Breast epithelium (tissue), 4 donors: ENCODE measurements at regions not wholly inside any gene's neighbourhood (a gene's known extent, or its start where the extent isn't known, plus 50 kb on each side); places are given as distances from the start of the nearest gene placed in this dataset.

Experiments used
- DNase-seq, 2 donors: peaks; one replicate each; pipeline ENCODE4 v3.0.0-alpha.2; 2019; ENCODE audit warnings: low spot score in 2 of 2
- H3K27ac ChIP-seq, 2 donors: fragments of 200-600 bp; sonication (generic) in 1 of 2; one replicate each; pipeline ENCODE4 v1.5.1; 2016 to 2019; ENCODE audit warnings: mild to moderate bottlenecking in 1 of 2
- H3K27me3 ChIP-seq, 2 donors: fragments of 200-600 bp; sonication (generic) in 1 of 2; one replicate each; pipeline versions ENCODE4 v1.5.1 to v1.6.0; 2017 to 2019; ENCODE audit warnings: control low read depth in 1 of 2, mild to moderate bottlenecking in 1 of 2
- H3K36me3 ChIP-seq: fragments of 200-600 bp; one replicate; pipeline ENCODE4 v1.5.1; 2019
- H3K4me1 ChIP-seq, 2 donors: fragments of 200-600 bp; sonication (generic); one replicate each; pipeline ENCODE4 v1.5.1; 2016 to 2019; ENCODE audit warnings: control low read depth in 1 of 2
- H3K4me3 ChIP-seq, 3 donors: fragments of 200-600 bp; sonication (generic); 1 replicate in 2 of 3; 2 replicates in 1 of 3; pipeline ENCODE4 v1.5.1; 2016 to 2019; ENCODE audit warnings: mild to moderate bottlenecking in 3 of 3, moderate library complexity in 2 of 3
- H3K9me3 ChIP-seq, 2 donors: fragments of 200-600 bp; sonication (generic) in 1 of 2; one replicate each; pipeline ENCODE4 v1.5.1; 2016 to 2019; ENCODE audit warnings: control low read depth in 1 of 2
- POLR2A ChIP-seq: fragments of 450-650 bp; IDR thresholded peaks from one replicate; pipeline ENCODE4 v1.6.1; 2016; ENCODE audit warnings: antibody characterized with exemption, mild to moderate bottlenecking, moderate library complexity
- POLR2AphosphoS5 ChIP-seq, 3 donors: sonication (generic); formaldehyde crosslinking; IDR thresholded peaks; one replicate each; pipeline ENCODE4 v1.6.1; 2017; ENCODE audit warnings: antibody characterized with exemption in 3 of 3
- intact Hi-C: fragments of 100-400 bp; cut with DNase I; formaldehyde crosslinking; loops from one replicate; pipeline ENCODE4 v1.15.1; 2023; ENCODE audit warnings: low total_unique reads
- TF ChIP-seq, protein P1 (sequence below), 3 donors: fragments of 450-650 bp; IDR thresholded peaks; one replicate each; pipeline ENCODE4 v1.5.1; 2016 to 2017; ENCODE audit warnings: antibody characterized with exemption in 3 of 3, mild to moderate bottlenecking in 3 of 3, moderate library complexity in 3 of 3

DNA sequence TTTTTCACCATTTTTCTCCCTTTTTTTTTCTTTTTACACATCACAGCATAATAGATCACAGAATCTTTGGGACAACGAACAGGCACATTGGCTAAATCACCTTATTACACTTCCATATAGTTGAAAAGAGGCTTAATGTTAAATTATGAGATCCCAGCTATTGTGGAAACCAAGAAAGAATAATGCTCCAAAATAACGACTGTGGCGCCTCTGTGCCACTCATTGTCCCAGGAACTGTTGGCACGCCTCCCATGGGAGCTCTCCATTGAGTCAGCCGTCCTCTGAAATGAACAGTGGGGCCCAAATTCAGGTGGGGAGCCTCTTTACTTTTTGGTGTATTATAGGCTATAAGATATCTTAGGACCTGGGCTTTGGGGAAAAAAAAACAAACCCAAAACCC is 82.2 kb upstream of the NFIB start:
- no peaks in the 10 kb centered on the region for H3K4me1 ChIP-seq
- TF ChIP-seq POLR2A (no peak), POLR2AphosphoS5 (IDR thresholded peaks at IDR 0.05) (no peak)
- TF ChIP-seq, protein P1, sequence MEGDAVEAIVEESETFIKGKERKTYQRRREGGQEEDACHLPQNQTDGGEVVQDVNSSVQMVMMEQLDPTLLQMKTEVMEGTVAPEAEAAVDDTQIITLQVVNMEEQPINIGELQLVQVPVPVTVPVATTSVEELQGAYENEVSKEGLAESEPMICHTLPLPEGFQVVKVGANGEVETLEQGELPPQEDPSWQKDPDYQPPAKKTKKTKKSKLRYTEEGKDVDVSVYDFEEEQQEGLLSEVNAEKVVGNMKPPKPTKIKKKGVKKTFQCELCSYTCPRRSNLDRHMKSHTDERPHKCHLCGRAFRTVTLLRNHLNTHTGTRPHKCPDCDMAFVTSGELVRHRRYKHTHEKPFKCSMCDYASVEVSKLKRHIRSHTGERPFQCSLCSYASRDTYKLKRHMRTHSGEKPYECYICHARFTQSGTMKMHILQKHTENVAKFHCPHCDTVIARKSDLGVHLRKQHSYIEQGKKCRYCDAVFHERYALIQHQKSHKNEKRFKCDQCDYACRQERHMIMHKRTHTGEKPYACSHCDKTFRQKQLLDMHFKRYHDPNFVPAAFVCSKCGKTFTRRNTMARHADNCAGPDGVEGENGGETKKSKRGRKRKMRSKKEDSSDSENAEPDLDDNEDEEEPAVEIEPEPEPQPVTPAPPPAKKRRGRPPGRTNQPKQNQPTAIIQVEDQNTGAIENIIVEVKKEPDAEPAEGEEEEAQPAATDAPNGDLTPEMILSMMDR (IDR thresholded peaks at IDR 0.05): no peak
- H3K36me3 ChIP-seq: no peaks in the 10 kb centered on the region
- no peak overlapping the region for H3K27ac ChIP-seq
- no peaks in the 10 kb centered on the region for H3K27me3 ChIP-seq
- DNase-seq: no peak
- no peak overlapping the region for H3K4me3 ChIP-seq
- H3K9me3 ChIP-seq: peaks cover 6 to 8% of the 10 kb centered on the region in 2 donors
- intact Hi-C loops: no loop called here

DNA sequence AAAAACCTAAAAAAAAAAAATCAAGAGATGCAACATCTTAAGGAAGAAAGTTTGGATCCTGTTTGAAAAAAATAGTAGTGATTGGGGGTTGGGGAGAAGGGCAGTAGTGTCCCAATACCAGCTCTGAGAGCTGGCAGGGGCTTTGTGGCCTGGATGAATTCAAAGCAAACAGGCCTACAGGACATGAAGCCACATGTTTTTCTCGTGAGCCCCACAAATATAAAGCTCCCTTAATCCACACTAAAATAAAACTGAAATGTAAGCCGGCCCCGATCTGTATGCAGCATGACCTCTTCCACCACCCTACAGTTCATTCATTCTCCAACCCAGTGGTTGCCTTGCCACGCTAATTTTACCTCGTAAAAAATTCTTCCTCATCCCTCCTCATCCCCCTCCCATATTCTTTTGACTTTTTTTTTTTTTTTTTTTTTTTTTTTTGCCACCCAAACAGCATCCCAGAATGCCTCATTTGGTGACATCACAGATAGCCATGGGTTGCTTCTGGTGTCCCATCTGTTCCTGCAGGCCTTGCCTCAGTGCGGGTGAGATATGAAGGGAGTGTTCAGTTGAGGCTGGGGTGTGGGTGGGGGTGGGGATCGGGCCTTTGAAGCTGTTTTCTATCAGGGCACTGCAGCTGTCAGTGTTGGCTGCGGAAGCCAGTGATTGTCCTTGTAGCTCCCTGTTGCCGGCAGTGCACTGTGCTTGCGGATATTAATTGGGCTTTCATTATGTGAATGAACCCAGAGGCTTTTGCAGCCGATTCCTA is 81.6 kb upstream of the NFIB start:
- DNase-seq: no peak
- no peak overlapping the region for H3K4me3 ChIP-seq
- no peaks in the 10 kb centered on the region for H3K36me3 ChIP-seq
- TF ChIP-seq POLR2AphosphoS5 (IDR thresholded peaks at IDR 0.05) (no peak), POLR2A (no peak)
- TF ChIP-seq, protein P1 (IDR thresholded peaks at IDR 0.05): no peak
- H3K9me3 ChIP-seq: peaks cover 6 to 10% of the 10 kb centered on the region in 2 donors
- no peak overlapping the region for H3K27ac ChIP-seq
- intact Hi-C loops: no loop called here
- H3K4me1 ChIP-seq: no peaks in the 10 kb centered on the region
- no peaks in the 10 kb centered on the region for H3K27me3 ChIP-seq

DNA sequence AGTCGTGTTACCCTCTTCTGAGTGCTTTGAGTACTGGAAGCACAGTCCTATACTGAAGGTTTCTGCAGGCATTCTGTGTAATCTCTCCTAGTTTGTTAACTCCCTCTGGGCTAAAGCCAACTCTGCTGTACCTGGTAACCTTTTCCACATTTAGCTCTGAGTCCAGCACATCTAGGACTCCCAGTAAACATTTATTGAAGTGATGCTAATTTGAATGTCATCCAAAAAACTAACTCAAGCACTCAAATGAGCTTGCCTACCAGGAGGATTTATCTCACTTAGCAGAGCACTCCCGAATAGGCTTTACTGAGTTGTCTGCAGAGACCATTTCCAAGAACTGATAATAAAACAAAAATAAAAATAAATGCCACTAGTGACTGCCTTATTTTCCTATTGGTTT is 79.5 kb upstream of the NFIB start:
- Histone ChIP-seq H3K36me3 (no peaks in the 10 kb centered on the region), H3K27ac (no peak overlapping the region), H3K4me1 (no peaks in the 10 kb centered on the region), H3K9me3 (peaks cover 6 to 10% of the 10 kb centered on the region in 2 donors), H3K4me3 (no peak overlapping the region), H3K27me3 (no peaks in the 10 kb centered on the region)
- intact Hi-C loops: no loop called here
- DNase-seq: no peak
- TF ChIP-seq POLR2A: no peak
- no peak for TF ChIP-seq POLR2AphosphoS5 (IDR thresholded peaks at IDR 0.05)
- TF ChIP-seq, protein P1 (IDR thresholded peaks at IDR 0.05): no peak

DNA sequence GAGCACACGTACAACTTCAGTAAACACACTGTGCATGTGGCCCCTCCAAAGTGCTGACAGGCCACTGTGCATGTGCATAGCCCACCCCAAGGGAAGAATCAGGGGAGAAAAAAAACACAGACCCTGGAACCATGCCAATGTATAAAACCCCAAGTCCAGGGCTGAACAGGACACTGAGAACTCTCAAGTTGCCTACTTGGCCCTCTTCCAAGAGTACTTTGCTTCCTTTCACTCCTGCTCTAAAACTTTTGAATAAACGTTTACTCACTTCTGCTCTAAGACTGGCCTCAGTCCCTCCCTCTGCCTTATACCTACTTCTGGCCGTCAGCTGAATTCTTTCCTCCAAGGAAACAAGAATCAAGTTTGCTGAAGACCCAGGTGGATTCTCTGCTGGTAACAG is 77.7 kb upstream of the NFIB start:
- H3K27me3 ChIP-seq: no peaks in the 10 kb centered on the region
- no peaks in the 10 kb centered on the region for H3K36me3 ChIP-seq
- DNase-seq: no peak
- no peak overlapping the region for H3K27ac ChIP-seq
- no peak for TF ChIP-seq POLR2AphosphoS5 (IDR thresholded peaks at IDR 0.05)
- TF ChIP-seq POLR2A: no peak
- TF ChIP-seq, protein P1 (IDR thresholded peaks at IDR 0.05): no peak
- peaks cover 6 to 10% of the 10 kb centered on the region in 2 donors for H3K9me3 ChIP-seq
- H3K4me1 ChIP-seq: no peaks in the 10 kb centered on the region
- intact Hi-C loops: no loop called here
- H3K4me3 ChIP-seq: no peak overlapping the region

DNA sequence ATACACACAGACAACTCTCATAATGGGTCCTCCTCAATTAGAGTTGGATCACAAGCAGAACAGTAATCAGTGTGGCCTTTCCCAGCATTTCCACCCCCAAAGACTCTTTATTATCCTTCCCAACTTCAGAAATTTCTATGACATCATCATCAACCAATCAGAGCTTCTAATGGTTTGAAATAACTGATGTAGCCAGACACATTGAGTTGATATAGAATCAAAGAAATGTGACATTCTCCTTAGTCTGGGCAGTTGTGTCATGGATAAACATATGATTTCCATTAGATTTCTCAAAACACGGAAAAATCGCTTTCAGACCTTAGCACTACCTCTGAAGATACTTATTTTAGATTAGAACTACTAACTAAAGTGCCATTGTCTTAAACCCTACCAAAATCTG is 75.7 kb upstream of the NFIB start:
- Histone ChIP-seq H3K27me3 (no peaks in the 10 kb centered on the region), H3K27ac (no peak overlapping the region), H3K9me3 (peaks cover 6 to 10% of the 10 kb centered on the region in 2 donors), H3K4me3 (no peak overlapping the region), H3K4me1 (no peaks in the 10 kb centered on the region), H3K36me3 (no peaks in the 10 kb centered on the region)
- intact Hi-C loops: no loop called here
- TF ChIP-seq POLR2A (no peak), POLR2AphosphoS5 (IDR thresholded peaks at IDR 0.05) (no peak)
- no peak for DNase-seq
